Daoy (cell line): ENCODE measurements at regions not wholly inside any gene's neighbourhood (a gene's known extent, or its start where the extent isn't known, plus 50 kb on each side); places are given as distances from the start of the nearest gene placed in this dataset.
"Not testable (repeated sequence)": the region's sequence is repeated elsewhere in the genome, so short reads cannot be mapped to it uniquely, and the experiment has no call there.

Experiments
- DNase-seq: peaks from one replicate; pipeline ENCODE4 v3.0.0-alpha.2; 2015; ENCODE audit warnings: low read depth

DNA sequence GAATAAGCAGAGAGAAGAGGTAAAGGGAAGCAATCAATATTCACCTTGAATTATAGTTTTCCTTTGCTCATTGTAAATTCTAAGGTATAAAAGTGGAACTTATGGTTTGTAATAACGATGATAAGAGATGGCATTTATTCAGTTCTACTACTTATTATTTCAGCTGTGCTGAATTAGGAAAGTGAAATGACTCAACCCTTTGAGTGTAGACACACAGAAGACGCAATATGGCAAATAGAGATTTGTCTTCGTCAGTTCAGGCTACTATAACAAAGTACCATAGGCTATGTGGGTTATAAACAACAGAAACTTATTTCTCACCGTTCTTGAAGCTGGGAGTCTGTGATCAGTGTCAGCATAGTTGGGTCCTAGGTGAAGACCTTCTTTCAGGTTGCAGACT lies 713.0 kb upstream of the PCDH9 start:
- no peak for DNase-seq

DNA sequence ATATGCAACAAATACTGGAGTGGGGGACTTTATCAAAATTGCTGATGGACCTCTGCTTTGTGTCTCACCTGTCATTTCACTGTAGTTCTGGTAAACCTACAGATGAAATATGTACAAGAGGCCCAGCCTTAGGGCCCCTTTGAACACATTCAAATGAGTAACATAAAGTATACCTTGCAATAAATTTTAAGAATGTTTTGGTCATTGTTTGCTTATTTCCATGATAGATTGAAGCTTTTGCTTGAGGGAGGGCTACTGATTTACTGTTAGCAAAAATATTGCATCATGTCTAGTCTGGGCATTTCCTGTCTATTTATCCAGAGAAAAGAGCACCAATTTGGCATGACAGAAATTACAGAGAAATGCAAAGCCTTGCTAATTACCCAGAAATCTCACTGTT lies 705.5 kb upstream of the PCDH9 start:
- no peak for DNase-seq

DNA sequence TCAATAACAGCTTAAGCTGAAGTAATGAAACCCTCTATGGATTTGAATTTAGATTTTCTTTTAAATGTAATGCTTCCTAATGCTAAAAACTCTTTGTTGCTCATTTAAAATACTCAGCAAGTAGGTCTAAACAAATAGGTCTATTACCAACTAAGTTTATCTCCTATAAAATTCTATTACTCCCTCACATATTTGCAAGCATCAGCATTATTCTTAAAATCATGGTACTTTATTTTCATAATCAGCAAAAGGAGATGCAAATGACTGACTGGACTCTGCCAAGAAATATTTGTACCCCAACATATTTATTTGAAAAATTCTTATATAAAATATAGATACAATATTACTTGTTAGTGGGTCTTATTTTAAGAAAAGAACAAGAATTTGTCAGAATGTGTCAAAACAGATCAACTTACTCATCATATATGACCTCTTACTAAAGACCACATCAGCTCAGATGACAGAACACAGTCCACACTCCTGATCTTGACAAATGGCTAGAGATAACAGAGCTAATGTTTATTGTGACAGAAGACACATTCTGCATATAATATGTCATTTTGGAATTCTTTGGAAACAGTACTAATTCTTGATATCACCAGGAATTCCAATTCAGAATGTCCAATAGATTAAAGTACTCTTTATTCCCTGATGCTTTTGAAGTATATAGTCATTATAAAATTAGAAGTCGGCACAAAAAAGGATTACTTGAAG lies 704.6 kb upstream of the PCDH9 start:
- no peak for DNase-seq

DNA sequence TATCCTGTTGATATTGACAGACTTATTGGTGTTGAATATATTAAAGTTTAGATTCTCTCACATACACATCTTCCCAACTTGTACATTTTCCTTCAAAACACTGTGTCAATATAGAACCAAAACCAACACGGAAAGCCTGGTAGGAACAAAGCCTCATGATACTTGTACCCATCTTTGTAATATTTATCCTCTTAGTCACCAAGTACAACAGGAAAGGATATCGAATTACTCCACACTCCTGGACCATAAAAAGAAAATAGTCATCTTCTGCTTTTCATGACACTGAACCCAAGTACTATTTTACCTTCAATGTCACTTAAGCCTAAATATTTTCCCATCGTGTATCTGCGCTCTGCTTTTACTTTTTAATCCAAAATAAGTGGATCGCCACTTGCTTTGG lies 702.9 kb upstream of the PCDH9 start:
- DNase-seq: no peak

DNA sequence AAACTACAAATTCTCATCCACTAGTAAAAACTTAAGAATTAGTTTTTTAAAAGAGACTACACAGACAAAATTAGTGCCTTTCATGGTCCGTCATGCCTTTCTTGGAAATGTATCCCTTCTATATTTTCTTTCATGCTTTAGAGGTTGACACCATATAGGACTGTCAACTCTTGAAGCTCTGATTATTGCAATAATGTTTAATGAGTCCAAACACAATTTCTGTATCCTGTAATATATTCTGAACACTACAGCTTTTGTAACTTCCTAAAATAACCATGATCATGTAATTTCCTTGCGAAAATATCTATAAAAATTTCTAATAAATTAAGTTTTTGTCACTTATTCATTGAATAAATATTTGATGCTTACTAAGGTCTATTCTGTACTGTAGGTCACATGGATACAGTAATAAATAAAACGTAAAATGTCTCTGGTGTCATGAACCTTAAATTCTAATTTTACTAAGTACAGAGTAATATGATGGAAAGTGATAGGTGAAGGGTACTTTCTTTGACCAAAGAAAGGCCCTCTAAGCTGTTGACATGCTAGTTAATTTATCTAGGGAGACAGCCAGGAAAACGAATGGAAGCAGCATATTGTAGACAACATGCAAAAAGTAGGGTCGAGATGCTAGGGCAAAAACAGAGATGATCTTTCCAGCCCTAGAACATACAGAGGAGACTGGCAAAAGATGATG lies 687.3 kb upstream of the PCDH9 start:
- no peak for DNase-seq

DNA sequence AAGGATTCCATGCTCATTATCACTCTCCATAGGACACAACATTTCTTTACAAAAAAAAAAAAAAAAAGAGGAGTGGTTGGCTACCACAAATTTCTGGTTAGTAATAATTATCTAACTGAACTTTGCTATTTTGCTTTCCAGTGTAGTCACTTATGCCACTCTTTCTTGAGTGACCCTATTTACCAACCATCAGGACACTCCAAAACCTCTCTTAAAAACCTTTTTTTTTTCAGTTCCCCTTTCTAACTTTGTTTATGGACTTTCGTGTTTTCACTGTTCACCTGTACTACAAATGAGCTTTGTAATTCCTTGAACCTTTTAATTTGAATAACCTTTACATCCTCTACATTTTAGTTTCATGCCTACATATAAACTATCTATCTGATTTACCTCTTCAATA lies 686.5 kb upstream of the PCDH9 start:
- DNase-seq: no peak

DNA sequence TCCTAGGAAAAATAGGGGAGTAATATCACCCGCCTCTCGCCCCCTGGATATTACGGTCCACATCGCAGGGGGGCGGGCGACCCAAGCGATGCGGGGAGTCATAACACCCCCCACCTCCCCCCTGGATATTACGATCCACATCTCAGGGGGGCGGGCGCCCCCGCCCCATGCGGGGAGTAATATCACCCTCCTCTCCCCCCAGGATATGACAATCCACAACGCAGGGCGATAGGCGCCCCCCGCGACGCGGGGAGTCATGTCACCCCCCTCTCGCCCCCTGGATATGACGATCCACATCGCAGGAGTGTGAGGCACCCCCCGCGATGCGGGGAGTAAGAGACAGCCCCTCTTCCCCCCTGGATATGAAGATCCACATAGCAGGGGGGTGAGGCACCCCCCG lies 684.4 kb upstream of the PCDH9 start:
- DNase-seq: no peak

DNA sequence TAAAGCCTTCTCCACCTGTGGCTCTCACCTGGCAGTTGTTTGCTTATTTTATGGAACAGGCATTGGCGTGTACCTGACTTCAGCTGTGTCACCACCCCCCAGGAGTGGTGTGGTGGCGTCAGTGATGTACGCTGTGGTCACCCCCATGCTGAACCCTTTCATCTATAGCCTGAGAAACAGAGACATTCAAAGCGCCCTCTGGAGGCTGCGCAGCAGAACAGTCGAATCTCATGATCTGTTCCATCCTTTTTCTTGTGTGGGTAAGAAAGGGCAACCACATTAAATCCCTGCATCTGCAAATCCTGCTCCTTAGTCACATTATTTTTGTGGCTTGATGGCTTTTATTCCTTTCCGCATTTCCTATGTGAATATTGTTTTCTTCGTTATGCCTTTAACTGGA lies 672.8 kb upstream of the PCDH9 start:
- not testable (repeated sequence) for DNase-seq

DNA sequence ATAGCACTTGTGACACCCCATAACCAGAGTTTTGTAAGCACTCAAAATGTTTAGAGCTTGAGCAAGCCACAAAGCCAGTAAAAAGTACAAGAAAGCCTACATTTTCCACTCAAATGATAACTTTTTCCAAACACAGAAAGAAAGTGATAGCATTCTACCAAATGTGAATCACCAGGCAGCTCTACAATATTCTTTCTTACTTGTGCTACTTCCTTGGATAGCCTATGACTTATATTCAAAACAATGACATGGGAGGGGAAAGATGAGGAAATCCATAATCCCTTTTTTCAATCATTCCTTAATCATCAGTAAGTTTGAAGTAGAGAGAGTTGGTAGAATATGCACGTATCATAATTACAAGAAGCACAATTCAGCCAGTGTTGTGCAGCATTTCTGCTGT lies 650.8 kb upstream of the PCDH9 start:
- DNase-seq: no peak

DNA sequence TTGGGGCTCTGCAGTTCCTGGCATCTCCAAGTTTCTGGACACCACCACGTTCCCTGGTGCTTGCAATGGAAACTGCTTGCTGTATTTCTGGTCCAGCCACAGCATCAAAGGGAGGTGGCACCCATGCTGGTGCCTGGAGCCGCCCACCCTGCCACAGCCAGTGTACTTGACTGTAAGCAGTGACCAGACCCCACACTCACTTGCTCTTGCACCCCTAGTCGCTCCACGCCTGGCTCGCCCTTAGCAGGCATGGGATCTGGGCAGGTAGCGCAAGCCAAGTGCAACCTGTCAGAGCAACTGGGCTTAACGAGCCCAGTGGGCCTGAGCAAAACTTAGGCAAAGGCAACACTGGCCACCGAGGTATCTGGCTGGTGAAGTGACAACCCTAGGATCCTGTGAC lies 648.2 kb upstream of the PCDH9 start:
- no peak for DNase-seq

DNA sequence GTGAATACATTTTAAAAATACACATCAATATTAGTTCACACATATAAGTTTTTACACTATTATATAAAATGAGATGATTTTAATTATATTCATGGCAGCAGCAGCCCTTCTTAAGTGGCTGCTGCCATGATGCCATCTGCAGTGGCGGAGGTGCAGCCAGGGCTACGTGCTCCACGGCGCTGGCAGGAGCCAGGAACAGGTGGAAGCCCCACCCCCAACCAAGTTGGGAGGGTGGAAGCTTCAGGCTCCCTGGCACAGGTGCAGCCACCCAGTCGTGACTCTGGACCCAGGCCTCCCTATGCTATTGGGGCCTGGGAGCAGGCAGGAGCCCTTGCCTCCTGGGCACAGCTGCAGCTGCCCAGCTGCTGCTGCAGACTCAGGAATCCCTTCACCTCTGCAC lies 646.9 kb upstream of the PCDH9 start:
- no peak for DNase-seq

DNA sequence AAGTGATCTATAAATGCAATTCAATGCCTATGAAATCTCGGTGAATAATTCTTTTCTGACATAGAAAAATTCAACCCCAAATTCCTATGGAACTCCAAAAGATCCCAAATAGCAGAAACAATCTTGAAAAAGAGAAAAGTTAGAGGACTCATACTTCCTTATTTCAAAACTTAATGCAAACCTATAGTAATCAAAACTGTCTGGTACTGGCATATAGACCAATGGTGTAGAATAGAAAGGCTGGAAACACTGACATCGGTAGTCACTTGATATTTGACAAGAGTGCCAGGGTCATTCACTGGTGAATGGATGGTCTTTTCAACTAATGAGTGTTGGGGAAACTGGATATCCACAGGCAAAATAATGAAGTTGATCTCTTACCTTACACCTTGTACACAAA lies 637.1 kb upstream of the PCDH9 start:
- DNase-seq: no peak

DNA sequence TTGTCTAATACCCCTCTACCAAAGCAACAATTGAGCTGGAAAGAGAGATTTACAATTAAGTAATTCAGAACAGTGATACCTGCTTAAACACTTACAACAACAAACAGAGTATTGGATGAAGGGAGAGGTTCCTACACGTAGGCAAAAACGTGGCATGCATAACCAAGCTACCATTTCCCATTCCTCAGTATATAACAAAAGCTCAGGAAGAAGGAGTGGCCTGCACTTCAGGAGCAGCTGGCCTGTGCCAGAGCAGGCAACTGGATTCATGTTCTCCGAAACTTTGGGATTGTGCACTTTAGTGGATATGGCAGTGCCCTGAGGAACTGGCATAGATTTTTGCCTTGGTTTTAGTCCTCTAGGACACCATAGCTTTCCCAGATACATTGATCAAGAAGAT lies 630.2 kb upstream of the PCDH9 start:
- DNase-seq: no peak

DNA sequence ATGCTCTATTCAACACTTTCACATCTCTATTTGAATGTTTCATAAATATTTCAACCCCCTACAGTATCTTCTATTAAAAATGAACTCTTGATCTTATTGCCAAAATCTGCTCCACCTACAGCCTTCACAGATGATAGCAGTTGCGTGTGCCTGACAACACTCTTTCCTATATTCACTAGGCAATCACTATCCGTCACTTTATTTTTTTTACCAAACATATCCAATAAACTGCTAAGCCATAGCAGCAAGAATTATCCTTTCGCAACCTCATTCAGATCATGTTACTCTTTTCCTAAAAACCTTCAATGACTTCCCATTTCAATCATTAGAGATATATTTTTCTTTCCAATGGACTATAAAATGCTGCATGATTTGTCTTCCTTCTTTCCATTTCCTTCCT lies 629.8 kb upstream of the PCDH9 start:
- no peak for DNase-seq

DNA sequence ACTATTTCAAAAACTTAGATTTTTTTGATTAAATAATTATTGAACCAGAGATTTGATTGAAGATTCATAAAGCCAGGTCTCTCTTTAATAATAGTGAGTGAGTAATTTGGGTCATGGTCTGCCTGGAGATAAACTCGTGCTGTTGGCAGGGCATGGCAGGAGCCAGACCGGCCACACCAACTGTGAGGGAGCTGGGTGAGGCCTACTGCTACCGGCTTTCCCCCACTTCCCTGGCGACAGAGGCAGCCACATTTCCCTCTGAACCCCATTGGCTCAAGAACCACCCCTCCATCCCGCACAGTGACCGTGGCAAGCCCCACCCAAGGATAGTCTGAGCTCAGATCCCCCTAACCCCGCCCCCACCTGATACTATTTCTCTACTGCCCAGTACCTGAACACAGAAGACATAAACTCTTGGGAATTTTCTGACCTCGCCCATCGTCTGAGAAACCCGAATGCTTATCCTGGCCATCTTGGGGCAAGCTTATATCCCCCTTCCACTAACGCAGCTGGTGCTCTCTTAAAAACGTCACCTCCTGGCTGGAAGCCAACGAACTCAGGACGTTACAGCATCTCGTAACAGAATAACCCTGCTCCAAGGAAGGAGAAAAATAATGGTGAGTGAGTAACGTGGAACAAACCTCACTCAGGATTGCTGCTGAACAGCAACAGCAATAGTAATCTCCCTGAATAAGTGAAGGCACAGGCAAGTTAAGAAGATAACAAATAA lies 627.6 kb upstream of the PCDH9 start:
- DNase-seq: no peak

DNA sequence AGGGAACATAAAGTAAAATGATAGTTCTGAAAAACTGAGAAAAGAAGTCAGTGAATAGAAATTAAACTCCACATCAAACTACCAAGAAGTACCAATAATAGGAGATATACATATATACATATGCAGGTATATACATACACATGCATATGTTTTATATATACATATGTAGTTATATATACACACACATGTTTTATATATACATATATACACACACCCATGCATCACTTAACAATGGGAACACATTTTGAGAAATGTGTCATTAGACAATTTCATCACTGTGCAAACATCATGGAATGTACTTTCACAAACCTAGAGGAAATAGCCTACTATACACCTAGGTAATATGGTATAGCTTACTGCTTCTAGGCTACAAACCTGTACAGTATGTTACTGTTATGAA lies 626.8 kb upstream of the PCDH9 start:
- DNase-seq: no peak

DNA sequence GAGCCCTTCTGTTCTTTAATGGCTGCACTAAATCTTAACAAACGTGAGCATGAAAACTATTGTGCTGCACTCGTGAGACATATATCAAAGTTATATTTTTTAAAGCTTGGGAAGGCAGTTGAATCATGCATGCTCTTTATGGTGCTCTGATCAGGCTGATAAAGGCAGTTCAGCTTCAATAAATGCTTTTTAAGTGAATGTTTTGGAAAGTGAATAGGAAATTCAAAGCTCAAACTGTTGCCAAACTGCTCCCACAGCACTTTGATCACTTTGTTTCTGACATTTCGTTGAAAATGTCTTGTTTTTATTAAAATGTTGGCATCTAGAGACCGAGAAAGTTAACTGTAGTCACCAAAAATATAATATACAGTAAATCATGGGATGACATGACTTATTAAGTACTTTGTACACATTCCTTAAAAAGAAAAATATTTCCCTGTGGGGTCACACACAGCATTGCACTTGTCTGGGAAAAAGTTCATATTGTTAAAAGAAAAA lies 625.7 kb upstream of the PCDH9 start:
- DNase-seq: no peak

DNA sequence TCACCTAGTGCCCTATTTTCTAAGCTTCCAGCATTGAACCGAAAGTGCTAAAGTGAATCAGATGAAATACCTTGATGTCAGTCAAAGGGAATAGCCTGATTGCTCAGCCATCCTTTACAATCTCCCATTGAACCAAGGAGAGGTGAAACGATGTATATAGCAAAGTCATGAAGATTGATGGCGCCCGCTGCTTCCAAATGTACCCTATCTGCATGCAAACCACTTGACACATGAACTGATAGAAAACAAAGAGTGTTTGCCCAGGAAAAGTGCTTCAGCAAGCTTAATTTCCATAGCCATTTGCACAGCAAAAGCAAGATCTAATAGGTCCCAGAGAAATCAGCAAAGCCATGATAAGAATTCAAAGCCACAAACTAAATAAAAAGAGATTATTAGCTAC lies 624.9 kb upstream of the PCDH9 start:
- DNase-seq: no peak

DNA sequence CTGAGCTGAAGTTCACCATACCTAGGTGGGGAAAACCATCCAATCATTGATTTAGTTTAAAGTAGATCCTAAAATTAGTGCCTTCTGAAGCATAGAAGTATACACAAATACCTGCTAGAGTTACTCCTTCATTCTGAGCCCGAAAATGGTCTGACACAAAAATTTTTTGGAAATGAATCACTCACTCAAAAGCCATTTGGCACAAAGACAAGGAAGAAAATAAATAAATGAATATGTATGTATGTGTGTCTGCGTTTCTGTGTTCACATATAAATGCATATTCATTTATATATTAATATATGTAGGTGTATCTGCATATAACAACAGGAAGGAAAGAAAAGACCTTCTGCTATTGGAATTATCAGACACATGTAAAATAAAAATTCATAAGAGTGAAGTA lies 614.4 kb upstream of the PCDH9 start:
- no peak for DNase-seq

DNA sequence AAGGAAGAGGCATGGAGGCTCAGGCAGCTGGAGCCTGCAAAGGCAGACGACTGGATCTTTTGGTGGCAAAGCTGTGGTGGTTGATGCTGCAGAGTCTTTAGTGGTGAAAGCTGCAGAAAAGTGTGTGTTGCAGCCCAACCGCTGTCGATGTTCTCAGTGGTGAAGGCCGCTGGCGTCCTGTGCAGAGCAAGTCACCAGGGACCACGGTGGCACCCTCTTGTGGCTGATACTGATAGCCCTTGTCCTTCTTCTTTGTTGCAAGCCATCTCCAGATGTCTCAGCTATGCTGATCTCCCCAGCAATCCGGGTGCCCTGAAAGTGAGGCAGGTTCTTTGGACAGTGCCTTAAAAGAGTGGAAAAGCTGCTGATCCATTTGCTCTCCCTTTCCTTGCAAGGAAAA lies 610.9 kb upstream of the PCDH9 start:
- no peak for DNase-seq

DNA sequence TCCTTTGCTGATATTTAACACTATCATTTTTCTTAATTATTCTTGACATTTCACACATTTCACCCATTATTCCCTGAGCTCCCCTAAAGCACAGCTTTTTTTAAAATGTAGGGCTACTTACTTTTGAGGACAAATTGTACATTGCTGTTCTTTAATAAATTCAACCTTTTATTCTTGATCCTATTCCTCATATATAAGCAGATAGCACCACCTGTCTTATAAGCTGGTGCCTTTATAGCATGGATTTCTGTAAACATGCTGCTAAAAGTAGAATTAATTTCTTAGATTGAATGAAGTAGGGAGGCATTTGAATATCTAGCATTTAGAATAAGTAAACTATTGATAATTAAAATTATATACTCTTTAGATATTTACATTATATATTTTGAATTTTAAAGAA lies 603.4 kb upstream of the PCDH9 start:
- DNase-seq: no peak

DNA sequence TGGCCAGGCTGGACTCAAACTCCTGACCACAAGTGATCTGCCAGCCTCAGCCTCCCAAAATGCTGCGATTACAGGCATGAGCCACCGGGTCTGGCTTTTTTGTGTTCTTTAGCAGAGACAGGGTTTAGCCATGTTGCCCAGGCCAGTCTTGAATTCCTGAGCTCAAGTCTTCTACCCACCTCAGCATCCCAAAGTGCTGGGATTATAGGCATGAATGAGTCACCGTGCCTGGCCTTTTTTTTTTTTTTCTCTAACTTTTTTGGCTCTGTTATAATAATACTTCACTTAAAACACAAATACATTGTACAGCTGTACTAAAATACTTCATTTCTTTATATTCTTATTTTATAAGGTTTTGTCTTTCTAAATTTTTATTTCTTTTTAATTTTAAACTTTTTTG lies 599.5 kb upstream of the PCDH9 start:
- DNase-seq: no peak

DNA sequence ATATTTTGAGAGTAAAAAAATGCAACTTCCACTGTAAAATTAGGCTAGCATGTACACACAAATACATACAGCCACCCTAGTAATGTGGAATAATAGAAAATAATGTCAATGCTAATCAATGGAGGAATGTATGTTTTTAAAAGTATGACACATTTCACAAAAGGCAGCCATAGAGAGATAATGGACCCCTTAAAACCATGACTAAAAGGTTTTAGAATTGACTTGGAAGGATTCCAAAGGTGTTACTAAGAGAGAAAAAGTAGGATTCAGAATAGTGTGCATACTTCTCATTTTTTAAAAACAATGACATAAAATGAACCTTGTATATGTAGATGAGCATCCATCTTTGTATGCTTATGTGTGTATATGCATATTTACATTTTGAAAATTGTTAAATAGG lies 597.9 kb upstream of the PCDH9 start:
- DNase-seq: no peak
